ENCODE measurements at regions not wholly inside any gene's neighbourhood (a gene's known extent, or its start where the extent isn't known, plus 50 kb on each side); places are given as distances from the start of the nearest gene placed in this dataset.

DNA sequence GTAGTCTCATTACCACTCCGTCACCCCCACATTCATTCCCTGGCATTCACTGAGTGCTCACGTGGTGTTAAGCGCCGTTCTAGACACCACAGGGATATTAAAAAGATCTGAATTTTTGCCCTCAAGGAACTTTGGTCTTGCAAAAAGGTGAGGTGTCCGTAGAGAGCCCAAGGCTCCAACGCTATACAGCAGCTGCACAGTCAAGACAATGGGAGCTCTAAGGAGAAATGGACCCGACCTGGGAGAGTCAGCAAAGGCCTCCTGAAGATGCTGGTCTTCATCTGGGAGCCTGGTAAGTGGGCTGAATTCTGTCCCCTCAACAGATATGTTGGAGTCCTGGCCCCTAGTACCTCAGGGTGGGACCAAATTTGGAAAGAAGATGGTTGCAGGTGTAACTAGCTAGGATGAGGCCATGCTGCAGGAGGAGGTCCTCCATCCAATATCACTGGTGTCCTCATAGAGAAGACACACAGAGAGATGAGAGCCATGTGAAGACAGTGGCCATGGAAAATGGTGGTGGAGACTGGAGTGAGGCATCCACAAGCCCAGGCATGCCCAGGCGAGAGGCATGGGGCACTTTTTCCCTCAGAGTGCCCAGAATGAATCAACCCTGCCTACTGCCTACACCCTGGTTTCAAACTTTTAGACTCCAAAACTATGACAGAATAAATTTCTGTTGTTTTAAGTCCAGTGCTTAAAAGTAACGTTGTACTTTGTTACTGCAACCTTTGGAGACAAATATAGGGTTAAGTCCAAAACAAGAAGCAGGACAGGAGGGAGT lies 247.3 kb downstream of the TTC32 start:
- no peaks in the 10 kb centered on the region for H3K4me1 ChIP-seq
- TF ChIP-seq EP300 (IDR thresholded peaks at IDR 0.05) = no peak
- TF ChIP-seq POLR2AphosphoS5 (IDR thresholded peaks at IDR 0.05) = no peak
- TF ChIP-seq POLR2A (IDR thresholded peaks at IDR 0.05) = no peak
- TF ChIP-seq, protein P1, sequence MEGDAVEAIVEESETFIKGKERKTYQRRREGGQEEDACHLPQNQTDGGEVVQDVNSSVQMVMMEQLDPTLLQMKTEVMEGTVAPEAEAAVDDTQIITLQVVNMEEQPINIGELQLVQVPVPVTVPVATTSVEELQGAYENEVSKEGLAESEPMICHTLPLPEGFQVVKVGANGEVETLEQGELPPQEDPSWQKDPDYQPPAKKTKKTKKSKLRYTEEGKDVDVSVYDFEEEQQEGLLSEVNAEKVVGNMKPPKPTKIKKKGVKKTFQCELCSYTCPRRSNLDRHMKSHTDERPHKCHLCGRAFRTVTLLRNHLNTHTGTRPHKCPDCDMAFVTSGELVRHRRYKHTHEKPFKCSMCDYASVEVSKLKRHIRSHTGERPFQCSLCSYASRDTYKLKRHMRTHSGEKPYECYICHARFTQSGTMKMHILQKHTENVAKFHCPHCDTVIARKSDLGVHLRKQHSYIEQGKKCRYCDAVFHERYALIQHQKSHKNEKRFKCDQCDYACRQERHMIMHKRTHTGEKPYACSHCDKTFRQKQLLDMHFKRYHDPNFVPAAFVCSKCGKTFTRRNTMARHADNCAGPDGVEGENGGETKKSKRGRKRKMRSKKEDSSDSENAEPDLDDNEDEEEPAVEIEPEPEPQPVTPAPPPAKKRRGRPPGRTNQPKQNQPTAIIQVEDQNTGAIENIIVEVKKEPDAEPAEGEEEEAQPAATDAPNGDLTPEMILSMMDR (IDR thresholded peaks at IDR 0.05) = no peak
- ATAC-seq (ENCODE audit: low FRiP score in 2 of 2) (no peak), DNase-seq (no peak)
- no peaks in the 10 kb centered on the region for H3K36me3 ChIP-seq
- H3K27ac ChIP-seq = no peak overlapping the region
- 89 to 92% methylated on average over 9 of the region's 9 CpGs for WGBS, 2 donors
- H3K4me3 ChIP-seq = no peak overlapping the region
- no peaks in the 10 kb centered on the region for H3K9me3 ChIP-seq
- H3K27me3 ChIP-seq = no peaks in the 10 kb centered on the region

DNA sequence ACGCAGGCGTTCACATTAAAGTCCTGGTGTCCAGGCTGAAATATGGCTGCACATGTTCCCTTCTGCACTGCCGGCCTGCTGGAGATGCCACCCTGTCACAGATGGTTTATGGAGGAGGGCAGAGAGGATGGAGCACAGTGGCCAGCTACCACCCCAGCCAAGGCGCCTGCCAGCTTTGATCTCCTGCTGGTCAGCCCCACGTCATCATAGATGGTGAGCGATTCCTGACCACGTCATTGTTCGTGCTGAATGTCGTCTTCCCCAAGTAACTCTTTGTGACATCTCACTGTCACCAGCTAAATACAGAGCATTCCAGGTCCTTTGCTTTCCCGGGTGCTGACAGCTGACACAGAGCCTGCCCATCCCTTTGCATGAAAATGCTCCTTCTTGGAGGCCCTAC lies 248.3 kb downstream of the TTC32 start:
- H3K27me3 ChIP-seq = no peaks in the 10 kb centered on the region
- no peaks in the 10 kb centered on the region for H3K4me1 ChIP-seq
- no peaks in the 10 kb centered on the region for H3K9me3 ChIP-seq
- ATAC-seq (ENCODE audit: low FRiP score in 2 of 2) (no peak), DNase-seq (no peak)
- no peak for TF ChIP-seq EP300 (IDR thresholded peaks at IDR 0.05)
- TF ChIP-seq POLR2A (IDR thresholded peaks at IDR 0.05) = no peak
- TF ChIP-seq, protein P1 (IDR thresholded peaks at IDR 0.05) = no peak
- no peak for TF ChIP-seq POLR2AphosphoS5 (IDR thresholded peaks at IDR 0.05)
- H3K36me3 ChIP-seq = no peaks in the 10 kb centered on the region
- H3K4me3 ChIP-seq = no peak overlapping the region
- WGBS, 2 donors = 89 to 98% methylated on average over 7 to 10 of the region's 10 CpGs
- H3K27ac ChIP-seq = no peak overlapping the region

DNA sequence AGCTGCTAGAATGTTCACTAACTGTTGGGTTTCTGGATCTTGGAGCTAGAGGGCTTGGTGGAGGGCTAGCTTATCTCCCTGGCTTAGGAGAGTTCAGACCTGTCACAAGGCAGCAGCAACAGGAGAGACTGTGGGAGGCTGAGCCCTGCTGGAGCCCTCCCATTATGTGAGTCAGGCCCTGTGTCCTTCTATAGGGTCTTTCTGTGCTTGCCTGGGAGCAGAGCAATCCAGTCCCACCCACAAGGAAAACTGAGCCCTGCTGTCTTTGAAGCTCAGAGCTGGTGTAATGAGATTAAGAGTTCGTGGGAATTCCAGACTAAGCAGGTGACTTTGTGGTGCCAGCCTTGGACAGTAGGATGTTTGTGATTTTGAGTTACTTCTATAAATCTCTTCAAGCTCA lies 249.0 kb downstream of the TTC32 start:
- 82 to 88% methylated on average over 1 of the region's 1 CpG for WGBS, 2 donors

DNA sequence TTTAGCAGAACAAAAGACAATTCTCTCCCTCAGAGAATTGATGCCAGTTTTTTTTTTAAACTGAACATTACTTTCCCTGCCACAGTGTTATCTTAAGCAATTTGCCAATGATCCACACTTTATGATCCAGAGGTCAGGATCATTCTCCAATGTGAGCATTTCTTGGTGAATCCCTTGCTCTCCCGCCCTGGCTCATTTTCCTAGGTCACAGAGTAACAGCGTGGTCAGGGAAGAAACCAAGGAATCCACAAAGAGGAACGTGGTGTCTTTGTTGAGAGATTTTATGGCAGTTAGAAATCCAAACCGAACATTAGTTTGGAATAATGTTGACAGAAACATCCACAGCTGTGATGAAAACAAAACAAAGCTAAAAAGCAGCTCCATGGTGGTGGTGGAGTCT lies 250.3 kb downstream of the TTC32 start:
- Histone ChIP-seq H3K4me1 (no peaks in the 10 kb centered on the region), H3K4me3 (no peak overlapping the region), H3K27me3 (no peaks in the 10 kb centered on the region), H3K27ac (no peak overlapping the region), H3K36me3 (no peaks in the 10 kb centered on the region), H3K9me3 (no peaks in the 10 kb centered on the region)
- no peak for TF ChIP-seq POLR2A (IDR thresholded peaks at IDR 0.05)
- TF ChIP-seq, protein P1 (IDR thresholded peaks at IDR 0.05) = no peak
- no peak for TF ChIP-seq EP300 (IDR thresholded peaks at IDR 0.05)
- no peak for TF ChIP-seq POLR2AphosphoS5 (IDR thresholded peaks at IDR 0.05)
- ATAC-seq (ENCODE audit: low FRiP score in 2 of 2) (no peak), DNase-seq (no peak)
- 72 to 75% methylated on average over 4 of the region's 4 CpGs for WGBS, 2 donors

More for the DNA sequence above, 249.0 kb downstream of the TTC32 start:
- TF ChIP-seq POLR2AphosphoS5 (IDR thresholded peaks at IDR 0.05) = no peak
- TF ChIP-seq EP300 (IDR thresholded peaks at IDR 0.05) = no peak
- TF ChIP-seq, protein P1 (IDR thresholded peaks at IDR 0.05) = no peak
- no peak for TF ChIP-seq POLR2A (IDR thresholded peaks at IDR 0.05)
- DNase-seq = no peak
- no peak for ATAC-seq (ENCODE audit: low FRiP score in 2 of 2)
- H3K27ac ChIP-seq = no peak overlapping the region
- no peaks in the 10 kb centered on the region for H3K27me3 ChIP-seq
- no peaks in the 10 kb centered on the region for H3K36me3 ChIP-seq
- no peaks in the 10 kb centered on the region for H3K4me1 ChIP-seq
- no peak overlapping the region for H3K4me3 ChIP-seq
- no peaks in the 10 kb centered on the region for H3K9me3 ChIP-seq

Data from upper lobe of left lung (tissue), 6 donors.